Stimulated activated CD8-positive, alpha-beta memory T cell treated with anti-CD3 and anti-CD28 coated beads, Interleukin-2, amount 100 ng/mL, for 1 hour (primary cell): ENCODE measurements at regions not wholly inside any gene's neighbourhood (a gene's known extent, or its start where the extent isn't known, plus 50 kb on each side); places are given as distances from the start of the nearest gene placed in this dataset.

Experiments
- DNase-seq, 2 donors: peaks; one replicate each; pipeline ENCODE4 v3.0.0-alpha.2; 2020; ENCODE audit warnings: low read depth in 2 of 2

GRCh38 chr3:194836661-194837060, 151.0 kb downstream of the FAM43A start:
- DNase-seq = no peak

DNA sequence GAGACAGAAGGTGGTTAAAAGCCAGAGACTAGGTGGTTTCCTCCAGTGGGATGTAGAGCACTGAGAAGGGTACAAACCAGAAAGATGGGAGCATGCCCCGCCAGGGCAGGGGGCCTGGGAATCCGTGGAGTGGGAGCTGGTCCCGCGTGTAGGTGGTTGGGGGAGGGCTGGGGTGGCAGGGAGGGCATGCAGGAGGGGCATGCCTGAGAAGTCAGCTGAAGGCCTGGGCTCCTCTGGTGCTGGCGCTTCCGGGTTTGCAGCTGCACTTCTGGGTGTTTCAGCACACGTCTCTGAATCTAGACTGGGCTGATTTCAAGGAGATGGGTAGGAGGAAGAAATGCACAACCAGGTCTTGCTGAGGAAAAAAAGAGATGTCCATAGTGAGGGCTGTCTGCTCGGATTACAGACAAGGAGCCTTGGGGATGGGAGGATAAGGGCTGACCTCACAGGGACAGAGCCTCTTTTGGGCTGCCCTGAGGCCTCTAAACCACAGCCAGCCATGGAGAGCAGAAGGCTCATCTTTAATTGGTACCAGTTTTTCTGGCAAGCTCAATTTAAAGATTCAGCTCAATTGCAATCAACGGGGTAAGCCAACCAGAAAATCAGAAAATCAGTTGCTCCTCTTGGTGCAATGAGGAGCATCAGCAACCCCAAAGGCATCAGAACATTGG, 151.9 kb downstream of the FAM43A start:
- no peak for DNase-seq

DNA sequence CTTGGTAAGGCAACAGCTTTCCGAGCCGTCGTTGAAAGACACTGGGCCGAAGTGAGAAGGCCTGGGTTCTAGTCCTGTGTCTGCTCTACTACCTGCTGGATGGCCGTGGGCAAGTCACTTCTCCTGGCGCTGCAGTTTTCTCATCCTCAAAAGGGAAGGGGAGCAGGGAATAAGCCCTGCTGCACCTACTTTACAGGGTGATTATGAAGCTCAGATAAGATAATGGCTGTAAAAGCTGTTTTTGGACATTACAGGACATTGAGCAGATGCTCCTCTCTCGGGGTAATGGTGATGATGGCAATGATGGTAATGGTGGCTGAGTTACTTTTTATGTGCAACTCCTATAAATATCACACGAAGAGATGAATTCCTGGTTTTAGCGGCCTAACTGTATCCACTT, 152.6 kb downstream of the FAM43A start:
- DNase-seq = no peak

GRCh38 chr3:194840661-194841514, 155.2 kb downstream of the FAM43A start:
- DNase-seq = no peak

DNA sequence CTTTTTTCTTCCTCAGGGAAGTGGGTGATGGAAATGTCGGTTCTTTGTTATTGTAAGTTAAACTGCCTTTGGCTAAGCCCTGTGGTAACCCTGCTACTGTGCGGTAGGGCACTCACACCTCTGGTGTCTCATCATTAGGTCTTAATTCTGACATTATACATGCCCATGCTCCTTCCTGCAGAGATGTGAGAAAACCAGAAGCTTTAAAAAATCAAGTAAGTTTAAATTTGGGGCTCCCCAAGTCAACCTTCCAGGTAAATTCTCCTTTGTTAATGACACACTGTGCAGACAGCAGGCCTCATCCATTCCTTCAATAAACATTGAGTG, 155.8 kb downstream of the FAM43A start:
- no peak for DNase-seq

DNA sequence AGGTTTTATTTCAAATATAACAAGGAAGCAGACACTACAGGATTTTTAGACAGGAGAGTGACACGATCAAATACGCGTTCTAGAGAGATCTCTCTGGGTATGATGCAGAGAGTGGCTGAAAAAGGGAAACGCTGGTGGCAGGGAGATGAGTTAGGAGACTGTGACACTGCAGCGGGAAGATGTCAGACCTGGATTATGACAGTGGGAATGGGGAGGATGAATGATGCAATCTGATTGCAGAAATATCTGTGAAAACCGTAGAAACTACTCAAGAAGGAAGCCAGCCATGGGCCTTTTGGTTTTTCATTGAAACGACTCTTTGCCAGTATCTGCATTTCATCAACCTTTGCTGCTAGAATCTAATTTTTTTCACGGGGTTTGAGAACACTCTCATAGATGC, 157.9 kb downstream of the FAM43A start:
- no peak for DNase-seq

GRCh38 chr3:194844046-194844445, 158.4 kb downstream of the FAM43A start:
- DNase-seq = no peak

DNA sequence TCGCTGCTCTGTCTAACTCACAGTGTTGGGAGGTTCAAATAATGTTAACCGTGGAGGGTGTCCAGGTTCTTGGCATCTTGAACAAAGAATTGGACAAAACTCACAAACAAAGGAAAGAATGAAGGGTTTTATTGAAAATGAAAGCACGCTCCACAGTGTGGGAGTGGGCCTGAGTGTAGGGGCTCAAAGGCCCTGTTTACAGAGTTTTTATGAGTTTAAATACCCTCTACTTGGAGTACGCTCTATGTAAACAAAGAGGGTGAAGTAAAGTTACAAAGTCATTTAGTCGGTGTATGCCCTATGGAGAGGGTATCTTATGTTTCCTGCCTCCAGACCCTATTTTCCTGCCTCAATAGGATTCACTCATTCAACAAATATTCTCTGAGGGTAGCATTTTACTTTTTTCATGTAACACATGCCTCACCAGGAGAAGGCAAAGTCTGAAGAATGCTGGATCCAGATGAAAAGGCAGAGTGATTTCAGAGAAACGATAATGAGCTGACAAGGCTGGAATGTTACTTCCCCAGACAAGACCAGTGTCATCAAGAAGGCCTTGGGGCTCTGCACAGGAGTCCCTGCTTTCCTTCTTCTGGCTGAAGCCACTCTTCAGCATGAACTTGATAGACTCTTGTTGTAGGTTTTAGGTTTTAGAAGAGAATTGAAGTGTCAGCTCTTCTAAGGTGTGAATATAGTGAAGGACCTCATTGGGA, 163.6 kb downstream of the FAM43A start:
- DNase-seq = no peak

GRCh38 chr3:194851254-194851653, 165.6 kb downstream of the FAM43A start:
- no peak for DNase-seq

GRCh38 chr3:194851941-194852340, 166.3 kb downstream of the FAM43A start:
- no peak for DNase-seq

- no peak for DNase-seq
Measured at GRCh38 chr3:194852345-194852744, 166.7 kb downstream of the FAM43A start.

DNA sequence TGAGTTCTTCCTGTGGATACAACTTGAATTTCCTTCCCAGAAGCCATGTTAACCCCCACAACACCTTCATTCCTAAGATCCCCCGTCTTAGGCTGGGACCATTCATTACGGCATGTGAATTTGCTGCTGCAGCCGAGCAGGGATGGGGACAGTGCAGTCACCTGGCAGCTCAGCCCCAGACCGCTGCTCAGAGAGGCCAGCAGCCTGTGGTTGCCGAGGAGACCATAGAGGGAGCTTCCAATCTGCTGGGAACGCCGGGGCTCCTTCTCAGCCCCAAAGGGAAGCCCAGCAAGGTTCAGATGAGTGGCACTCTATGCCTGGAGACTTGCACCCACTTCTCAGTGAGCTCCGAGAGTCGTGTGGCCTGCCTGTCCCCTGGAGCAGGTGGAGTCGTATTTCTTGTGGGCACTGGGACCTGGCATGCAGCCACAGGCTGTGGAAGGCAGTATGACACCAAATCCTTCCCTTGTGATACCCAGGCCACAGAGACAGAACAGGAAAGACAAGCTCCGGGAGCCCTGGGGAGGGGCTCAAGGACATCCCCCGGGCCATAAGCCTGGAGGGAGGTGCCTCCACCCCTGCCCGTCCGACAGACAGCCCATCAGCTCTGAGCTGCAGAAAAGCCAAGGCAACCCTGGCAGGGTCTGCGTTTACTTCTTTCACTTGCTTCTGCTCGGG, 167.3 kb downstream of the FAM43A start:
- no peak for DNase-seq

DNA sequence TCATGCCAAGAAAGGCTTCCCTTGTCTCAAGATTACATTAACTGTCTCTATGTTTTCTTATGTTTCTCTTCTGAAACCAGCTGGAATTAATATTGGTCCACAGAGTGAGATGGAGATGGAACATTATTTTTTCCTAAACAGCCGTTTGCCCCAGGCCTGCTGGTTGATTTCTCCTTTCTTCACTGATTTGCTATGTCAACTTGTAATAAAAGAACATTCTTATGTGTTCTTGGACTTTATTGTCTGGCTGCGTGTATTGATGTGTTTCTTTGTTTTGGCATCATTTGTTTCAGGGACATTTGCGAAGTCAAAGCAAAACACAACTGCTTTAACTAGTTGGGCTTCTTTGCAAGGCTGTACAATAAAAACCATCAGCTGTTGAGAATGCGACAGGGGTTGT, 168.5 kb downstream of the FAM43A start:
- DNase-seq = no peak

- DNase-seq = no peak
Measured at GRCh38 chr3:194854659-194855390, 169.1 kb downstream of the FAM43A start.

DNA sequence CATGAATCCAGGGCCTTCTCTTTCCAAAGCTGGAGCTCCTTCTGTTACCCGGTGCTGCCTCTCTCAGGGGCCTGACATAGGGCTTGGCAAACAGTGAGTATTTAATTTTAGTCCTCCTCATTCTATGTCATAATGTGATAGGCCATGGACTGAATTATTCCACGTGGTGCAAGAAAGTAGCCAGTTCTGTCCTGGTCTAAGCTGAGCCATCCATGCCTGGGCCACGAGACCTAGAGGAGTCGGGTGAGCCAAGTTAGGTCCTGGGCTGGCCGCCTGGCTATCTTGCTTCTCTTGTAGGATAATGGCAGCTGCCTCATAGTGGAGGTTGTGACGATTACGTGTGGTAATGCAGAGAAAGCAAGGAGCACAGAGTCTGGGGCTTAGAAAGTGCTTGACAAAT, 170.6 kb downstream of the FAM43A start:
- DNase-seq = no peak

DNA sequence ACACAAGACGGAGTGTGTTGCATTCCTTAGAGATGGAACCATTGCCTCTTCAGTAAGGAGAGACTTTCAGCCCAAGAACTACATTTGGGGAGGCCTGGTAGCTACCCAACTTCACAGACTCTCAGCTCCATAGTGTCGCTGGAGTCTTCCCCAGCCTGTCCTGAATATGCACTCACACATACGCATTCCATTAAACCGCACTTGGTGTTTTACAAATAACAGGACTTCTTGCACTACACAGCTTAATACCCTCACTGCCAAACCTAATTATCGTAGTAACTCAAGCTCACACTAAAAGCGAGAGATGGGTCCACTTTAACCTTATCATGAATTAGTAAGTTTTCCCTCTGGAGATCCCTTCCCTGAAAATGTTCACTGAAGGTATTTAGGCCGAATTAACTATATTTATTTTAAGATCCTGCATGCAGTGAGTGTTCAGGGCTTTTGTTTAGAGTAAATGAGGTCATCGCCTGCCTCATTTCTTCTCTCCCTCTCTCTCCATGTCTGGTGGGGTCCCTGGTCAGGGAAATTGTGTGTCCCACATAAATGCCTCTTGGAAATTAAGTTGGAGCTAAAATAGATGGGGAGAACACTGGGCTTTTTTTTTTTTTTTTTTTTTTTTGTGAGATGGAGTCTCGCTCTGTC, 171.9 kb downstream of the FAM43A start:
- no peak for DNase-seq

GRCh38 chr3:194858382-194858781, 172.7 kb downstream of the FAM43A start:
- DNase-seq = no peak

DNA sequence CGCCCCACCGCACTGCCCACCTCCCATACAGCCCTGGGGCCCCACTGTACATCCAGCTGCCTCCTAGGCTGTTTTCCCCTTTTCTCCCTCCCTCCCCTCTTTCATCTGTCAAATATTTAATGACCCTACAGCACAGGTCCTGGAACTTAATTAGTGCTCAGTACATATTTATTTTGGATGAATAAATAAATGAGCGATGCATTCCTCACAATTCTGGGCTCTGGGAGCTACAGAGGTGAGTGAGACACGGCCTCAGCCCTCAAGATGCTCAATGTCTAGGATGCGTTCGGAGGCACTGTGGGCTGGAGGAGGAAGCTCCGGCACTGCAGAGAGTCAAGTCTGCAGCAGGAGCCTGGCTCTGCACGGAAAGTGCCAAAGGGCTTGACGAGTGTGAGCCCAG, 175.0 kb downstream of the FAM43A start:
- DNase-seq = no peak

DNA sequence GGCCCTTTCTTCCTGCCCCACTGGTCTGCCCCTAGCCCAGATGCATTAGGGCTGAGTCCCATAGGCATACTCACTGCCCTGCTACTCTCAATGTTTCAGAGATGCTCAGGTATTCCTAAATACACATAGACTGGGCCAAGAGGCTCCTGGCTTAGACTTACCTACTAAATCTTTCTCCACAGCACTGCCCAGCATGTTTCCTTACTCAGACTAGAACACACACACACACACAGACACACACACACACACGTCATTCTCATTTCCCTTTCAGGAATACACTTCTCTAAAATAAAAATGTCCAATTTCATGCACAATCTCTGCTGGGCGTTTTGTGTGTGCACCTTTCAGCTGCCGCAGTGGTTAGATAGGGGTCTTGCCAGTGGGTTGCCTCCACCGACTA, 175.7 kb downstream of the FAM43A start:
- no peak for DNase-seq

- DNase-seq = no peak
Measured at GRCh38 chr3:194865061-194865460, 179.4 kb downstream of the FAM43A start.

DNA sequence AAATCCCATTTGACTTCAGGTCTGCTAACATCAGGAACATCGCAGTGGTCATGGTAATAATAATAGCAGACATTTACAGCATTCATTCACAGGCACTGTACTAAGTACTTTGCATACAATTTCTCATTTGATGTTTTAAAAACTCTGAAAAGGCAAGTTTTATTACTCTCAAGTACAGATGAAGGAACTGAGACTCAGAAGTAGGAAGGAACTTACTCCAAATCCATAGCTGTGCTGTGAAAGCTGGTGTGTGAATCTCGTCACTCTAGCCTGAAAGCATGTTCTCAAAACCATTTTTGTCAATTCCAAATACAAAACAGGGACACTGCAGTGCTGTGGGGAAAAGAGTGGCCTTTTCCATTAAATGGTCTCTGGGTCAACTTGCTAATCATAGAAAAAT, 179.9 kb downstream of the FAM43A start:
- DNase-seq = no peak
